Lung (tissue), 11 donors: ENCODE measurements at regions not wholly inside any gene's neighbourhood (a gene's known extent, or its start where the extent isn't known, plus 50 kb on each side); places are given as distances from the start of the nearest gene placed in this dataset.

Experiments
- ATAC-seq: fragments of 200-7000 bp; cut with Tn5 transposase; one replicate; pipeline ENCODE4 v1.9.1; 2020; ENCODE audit warnings: moderate number of reproducible peaks; ENCODE audit not compliant: insufficient read depth, low FRiP score
- DNase-seq, 3 donors: peaks; one replicate each; pipeline ENCODE4 v3.0.0-alpha.2; 2013 to 2017
- H3K27ac ChIP-seq, 2 donors: one replicate each; pipeline ENCODE4 v1.5.1; 2013; ENCODE audit warnings: mild to moderate bottlenecking in 2 of 2, moderate library complexity in 2 of 2, control low read depth in 1 of 2, inconsistent platforms in 1 of 2, low read depth in 1 of 2, low read length in 1 of 2
- H3K27me3 ChIP-seq, 3 donors: one replicate each; pipeline ENCODE4 v1.5.1; 2013; ENCODE audit warnings: low read length in 2 of 3; ENCODE audit not compliant: control insufficient read depth in 3 of 3, insufficient read depth in 3 of 3
- H3K36me3 ChIP-seq, 4 donors: one replicate each; pipeline ENCODE4 v1.5.1; 2013; ENCODE audit warnings: low read length in 4 of 4, mild to moderate bottlenecking in 1 of 4, moderate library complexity in 1 of 4; ENCODE audit not compliant: control insufficient read depth in 4 of 4, insufficient read depth in 4 of 4
- H3K4me1 ChIP-seq, 5 donors: one replicate each; pipeline ENCODE4 v1.5.1; 2013; ENCODE audit warnings: low read length in 5 of 5, mild to moderate bottlenecking in 2 of 5, moderate library complexity in 1 of 5; ENCODE audit not compliant: control insufficient read depth in 5 of 5, insufficient read depth in 5 of 5
- H3K4me3 ChIP-seq: one replicate; pipeline ENCODE4 v1.5.1; 2013; ENCODE audit warnings: mild to moderate bottlenecking, control low read depth, moderate library complexity
- H3K9ac ChIP-seq, 2 donors: one replicate each; pipeline ENCODE4 v1.5.1; 2013; ENCODE audit warnings: low read length in 2 of 2, control low read depth in 1 of 2; ENCODE audit not compliant: insufficient read depth in 1 of 2
- H3K9me3 ChIP-seq, 4 donors: one replicate each; pipeline ENCODE4 v1.5.1; 2013; ENCODE audit warnings: low read length in 3 of 4, mild to moderate bottlenecking in 1 of 4, moderate library complexity in 1 of 4; ENCODE audit not compliant: control insufficient read depth in 4 of 4, insufficient read depth in 3 of 4
- CTCF ChIP-seq: IDR thresholded peaks from 2 replicates; pipeline ENCODE4 v1.5.1; 2012; ENCODE audit warnings: mild to moderate bottlenecking; ENCODE audit errors: control extremely low read depth, extremely low read depth
- WGBS, 2 donors: extraction: QIAGEN DNeasy Blood & Tissue Kit; methylation state at CpG; one replicate each; pipeline ENCODE4 v1.1.7; 2013; 5-methylcytosine and 5-hydroxymethylcytosine counted together
- donor health status: control.
- donor health status: control.
- donor health status: Bipolar disorder and iron deficiency.
- donor health status: healthy.
- donor health status: DM: yes; HTN: yes; CAD: no.

GRCh38 chrX:98548519-98548918 is 1664.8 kb downstream of the RPA4 start:
- no peak overlapping the region for H3K27ac ChIP-seq
- no peaks in the 10 kb centered on the region for H3K36me3 ChIP-seq
- H3K9ac ChIP-seq, result no peak overlapping the region
- no peak for TF ChIP-seq CTCF
- no peak for ATAC-seq
- H3K9me3 ChIP-seq, result no peaks in the 10 kb centered on the region
- DNase-seq, result no peak
- H3K4me3 ChIP-seq, result no peak overlapping the region
- H3K27me3 ChIP-seq, result peaks cover 0 to 3% (median 2%) of the 10 kb centered on the region in 3 donors
- 52 to 75% methylated on average over 2 of the region's 2 CpGs for WGBS, 2 donors
- H3K4me1 ChIP-seq, result no peaks in the 10 kb centered on the region

DNA sequence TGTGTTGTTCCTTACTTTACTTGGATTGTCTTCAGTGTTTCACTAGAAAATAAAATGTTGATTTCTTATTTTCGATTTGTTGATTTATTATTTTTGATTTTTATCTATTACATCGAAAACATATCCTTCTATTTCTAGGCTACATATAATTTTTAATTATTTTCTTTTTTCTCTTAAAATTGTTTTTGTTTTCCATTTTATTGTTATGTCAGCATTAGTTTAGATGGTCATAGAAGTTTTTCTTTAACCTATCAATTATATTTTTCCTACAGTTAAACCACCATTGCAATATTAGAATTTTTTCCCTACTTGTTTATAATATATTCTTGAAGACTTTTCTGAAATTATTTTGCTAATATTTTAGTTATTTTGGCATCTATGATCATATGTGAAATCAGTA is 1685.1 kb downstream of the RPA4 start:
- H3K36me3 ChIP-seq, result no peaks in the 10 kb centered on the region
- H3K27me3 ChIP-seq, result no peaks in the 10 kb centered on the region
- no peak overlapping the region for H3K9ac ChIP-seq
- whole genome bisulfite sequencing, 2 donors, result 76 to 84% methylated on average over 2 of the region's 2 CpGs
- DNase-seq (no peak), ATAC-seq (no peak)
- no peaks in the 10 kb centered on the region for H3K9me3 ChIP-seq
- no peaks in the 10 kb centered on the region for H3K4me1 ChIP-seq
- TF ChIP-seq CTCF, result no peak
- H3K4me3 ChIP-seq, result no peak overlapping the region
- no peak overlapping the region for H3K27ac ChIP-seq

DNA sequence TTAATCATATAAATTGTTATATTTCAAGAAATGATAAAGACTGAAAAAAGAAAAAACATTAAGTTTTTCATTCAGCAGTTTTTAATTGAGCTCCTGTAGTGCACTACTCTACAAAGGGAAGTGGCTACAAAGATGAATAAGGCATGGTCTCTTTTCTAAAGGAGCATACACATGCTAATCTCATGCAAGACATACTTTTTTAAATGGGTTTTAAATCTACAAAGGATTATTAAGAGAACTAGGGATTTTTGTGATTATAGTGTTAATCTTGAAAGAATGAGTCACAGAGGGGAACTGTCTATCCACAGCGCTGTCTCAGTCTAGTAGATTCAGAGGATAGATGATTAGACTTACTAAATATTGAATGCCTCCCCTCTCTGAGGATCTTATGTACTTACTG is 1722.2 kb downstream of the RPA4 start:
- no peak for ATAC-seq
- H3K4me3 ChIP-seq, result no peak overlapping the region
- no peaks in the 10 kb centered on the region for H3K4me1 ChIP-seq
- no peaks in the 10 kb centered on the region for H3K9me3 ChIP-seq
- no peak overlapping the region for H3K9ac ChIP-seq
- no peak for TF ChIP-seq CTCF
- 24 to 65% methylated on average over 1 of the region's 1 CpG for WGBS, 2 donors
- H3K27me3 ChIP-seq, result peaks cover 0 to 9% (median 3%) of the 10 kb centered on the region in 3 donors
- no peak for DNase-seq
- H3K36me3 ChIP-seq, result no peaks in the 10 kb centered on the region
- no peak overlapping the region for H3K27ac ChIP-seq

DNA sequence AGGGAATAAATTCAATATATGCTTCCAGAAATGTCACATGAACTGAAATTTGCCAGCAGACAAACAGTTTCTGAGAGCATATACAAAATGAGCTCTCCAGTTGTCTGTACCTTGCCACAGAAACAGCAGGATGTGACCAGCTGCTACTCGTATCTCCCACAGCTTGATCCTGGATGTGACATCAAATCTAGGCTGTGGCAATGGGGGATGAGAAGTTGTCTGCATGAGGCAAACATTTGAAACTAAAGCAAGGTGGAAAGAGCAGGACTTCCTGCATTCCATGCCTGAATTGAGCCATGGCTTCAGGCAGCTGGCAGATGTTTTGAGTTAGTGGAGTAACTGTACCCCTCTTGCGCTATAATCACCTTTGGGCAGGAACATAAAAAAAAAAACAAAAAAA is 1724.0 kb downstream of the RPA4 start:
- H3K9me3 ChIP-seq, result no peaks in the 10 kb centered on the region
- DNase-seq, result no peak
- no peaks in the 10 kb centered on the region for H3K36me3 ChIP-seq
- no peak for TF ChIP-seq CTCF
- peaks cover 0 to 14% (median 3%) of the 10 kb centered on the region in 3 donors for H3K27me3 ChIP-seq
- 60 to 66% methylated on average over 2 of the region's 2 CpGs for WGBS, 2 donors
- no peaks in the 10 kb centered on the region for H3K4me1 ChIP-seq
- ATAC-seq, result no peak
- no peak overlapping the region for H3K4me3 ChIP-seq
- no peak overlapping the region for H3K27ac ChIP-seq
- H3K9ac ChIP-seq, result no peak overlapping the region
